HepG2 (cell line): ENCODE measurements at regions not wholly inside any gene's neighbourhood (a gene's known extent, or its start where the extent isn't known, plus 50 kb on each side); places are given as distances from the start of the nearest gene placed in this dataset.

ENCODE experiments used
- ATAC-seq: fragments of 200-7000 bp; cut with Tn5 transposase; 3 replicates; pipeline ENCODE4 v1.9.1; 2020; ENCODE audit warnings: mild to moderate bottlenecking, moderate library complexity
- BruUV-seq: library from RNA; stranded (reverse); fragments of 400-500 nt; replicated peaks from 2 replicates; lab custom pipeline; 2021; lab: Mats Ljungman, UMichigan
- CTCF ChIA-PET: fragments of 300-600 bp; formaldehyde crosslinking; extraction: SDS; loops from one replicate; lab custom pipeline; 2021; ENCODE audit warnings: low total read pairs, inconsistent platforms, low intra/inter-chr PET ratio; lab: Yijun Ruan, JAX
- POLR2A ChIA-PET: fragments of 350-600 bp; sonication (Branson Sonifier 250); formaldehyde crosslinking; loops from one replicate; lab custom pipeline; 2020; ENCODE audit warnings: antibody characterized with exemption, inconsistent platforms; lab: Yijun Ruan, JAX
- DNase-seq: peaks from one replicate; pipeline ENCODE4 v3.0.0-alpha.2; 2015; ENCODE audit warnings: low spot score
- FAIRE-seq: peaks from 3 replicates; lab custom pipeline; 2011; peaks lifted over from hg19 to GRCh38; lab: Jason Lieb, UNC
- H2AFZ ChIP-seq: one replicate; pipeline ENCODE4 v1.6.1; 2011; ENCODE audit warnings: low read length, inconsistent platforms
- H3K27ac ChIP-seq: fragments of 300-600 bp; 3 replicates; pipeline ENCODE4 v1.8.0; 2011; ENCODE audit warnings: mixed run types, mild to moderate bottlenecking, mixed read lengths, low read length, inconsistent platforms; ENCODE audit not compliant: insufficient read depth; ENCODE audit errors: extremely low read length
- H3K27me3 ChIP-seq, 2 experiments: fragments of 200-600 bp in 1 of 2; 2 replicates in 1 of 2; 3 replicates in 1 of 2; pipeline versions ENCODE4 v1.6.0 to v1.8.0; 2011; ENCODE audit warnings: low read length in 2 of 2, mild to moderate bottlenecking in 2 of 2, moderate library complexity in 2 of 2, inconsistent platforms in 1 of 2; ENCODE audit not compliant: insufficient read depth in 2 of 2, control insufficient read depth in 1 of 2
- H3K36me3 ChIP-seq, 2 experiments: fragments of 200-600 bp in 1 of 2; replicated peaks in 1 of 2; 2 replicates in 1 of 2; 3 replicates in 1 of 2; pipeline versions ENCODE4 v1.5.1 to v1.8.0; 2011; ENCODE audit warnings: low read length in 2 of 2, inconsistent platforms in 1 of 2; ENCODE audit not compliant: insufficient read depth in 2 of 2, control insufficient read depth in 1 of 2
- H3K4me1 ChIP-seq: 2 replicates; pipeline ENCODE4 v1.5.1; 2012; ENCODE audit warnings: low read length, inconsistent platforms; ENCODE audit not compliant: insufficient read depth
- H3K4me2 ChIP-seq: 2 replicates; pipeline ENCODE4 v1.6.0; 2011; ENCODE audit warnings: low read depth, low read length, inconsistent platforms
- H3K4me3 ChIP-seq, 3 experiments: fragments of 200-600 bp in 1 of 3; sonication (generic), shearing (Covaris generic) in 1 of 3; replicated peaks in 1 of 3; 2 replicates each; pipeline ENCODE4 v1.5.1; 2011 to 2016; ENCODE audit warnings: low read length in 3 of 3, inconsistent platforms in 2 of 3, low read depth in 2 of 3, mild to moderate bottlenecking in 2 of 3, control low read depth in 1 of 3, mixed read lengths in 1 of 3; ENCODE audit not compliant: insufficient read depth in 1 of 3
- H3K79me2 ChIP-seq: one replicate; pipeline ENCODE4 v1.6.1; 2011; ENCODE audit warnings: low read length, inconsistent platforms; ENCODE audit not compliant: insufficient read depth
- H3K9ac ChIP-seq: 2 replicates; pipeline ENCODE4 v1.6.0; 2011; ENCODE audit warnings: mild to moderate bottlenecking, low read depth, low read length, inconsistent platforms; ENCODE audit not compliant: insufficient read depth
- H3K9me3 ChIP-seq: 2 replicates; pipeline ENCODE4 v1.5.1; 2012; ENCODE audit warnings: mild to moderate bottlenecking, low read length
- H4K20me1 ChIP-seq: 2 replicates; pipeline ENCODE4 v1.6.0; 2011; ENCODE audit warnings: inconsistent platforms, mild to moderate bottlenecking, low read length, moderate library complexity; ENCODE audit not compliant: insufficient read depth
- GATA4 ChIP-seq: sonication (generic); IDR thresholded peaks from 2 replicates; pipeline ENCODE4 v1.6.1; 2016; ENCODE audit warnings: antibody characterized with exemption, low read depth, borderline replicate concordance
- HNF1A ChIP-seq, 2 experiments: sonication (generic) in 1 of 2; formaldehyde crosslinking in 1 of 2; IDR thresholded peaks; 2 replicates each; pipeline versions ENCODE4 v1.4.0 to v1.6.1; 2016 to 2020; ENCODE audit warnings: borderline replicate concordance in 1 of 2, low read depth in 1 of 2, mild to moderate bottlenecking in 1 of 2, missing genetic modification reagents in 1 of 2
- KDM5B ChIP-seq: sonication (generic); formaldehyde crosslinking; IDR thresholded peaks from 2 replicates; pipeline ENCODE4 v1.4.0; 2020; ENCODE audit warnings: missing genetic modification reagents, mild to moderate bottlenecking, borderline replicate concordance
- NFIB ChIP-seq: sonication (generic); formaldehyde crosslinking; IDR thresholded peaks from 2 replicates; pipeline ENCODE4 v1.9.0; 2021; ENCODE audit warnings: missing genetic modification reagents, mild to moderate bottlenecking, borderline replicate concordance
- NFRKB ChIP-seq: fragments of 450-650 bp; IDR thresholded peaks from 2 replicates; pipeline ENCODE4 v1.6.1; 2017
- NRL ChIP-seq: sonication (generic); formaldehyde crosslinking; IDR thresholded peaks from 2 replicates; pipeline ENCODE4 v1.5.0; 2020; ENCODE audit warnings: missing genetic modification reagents, mild to moderate bottlenecking, moderate library complexity, borderline replicate concordance
- ZBTB21 ChIP-seq: sonication (generic); formaldehyde crosslinking; IDR thresholded peaks from 2 replicates; pipeline ENCODE4 v1.4.0; 2020; ENCODE audit warnings: missing genetic modification reagents
- ZNF17 ChIP-seq: sonication (generic); formaldehyde crosslinking; IDR thresholded peaks from 2 replicates; pipeline ENCODE4 v1.5.0; 2020; ENCODE audit warnings: mild to moderate bottlenecking, missing genetic modification reagents
- ZUFSP ChIP-seq: sonication (generic); formaldehyde crosslinking; IDR thresholded peaks from 2 replicates; pipeline ENCODE4 v1.9.0; 2021; ENCODE audit warnings: missing genetic modification reagents, mild to moderate bottlenecking, borderline replicate concordance
- WGBS: methylation state at CpG from one replicate; pipeline ENCODE4 v1.1.6; 2017; ENCODE audit warnings: low lambda C conversion rate; 5-methylcytosine and 5-hydroxymethylcytosine counted together
- in situ Hi-C: cut with HindIII; loops from 2 replicates; pipeline ENCODE4 v1.10.0; 2017; ENCODE audit warnings: low pct_unique_long_range_greater_than_20kb; ENCODE audit not compliant: extremely low pct_ligation_motif_present
- intact Hi-C: fragments of 100-400 bp; cut with micrococcal nuclease; formaldehyde crosslinking; loops from one replicate; pipeline ENCODE4 v1.10.0; 2022; ENCODE audit not compliant: unreplicated experiment

GRCh38 chr1:244137725-244138124 is 86.6 kb downstream of the ZBTB18 start:
- H3K9me3 ChIP-seq = no peaks in the 10 kb centered on the region
- H3K27ac ChIP-seq = no peak overlapping the region
- H3K36me3 ChIP-seq = no peaks in the 10 kb centered on the region
- H3K4me2 ChIP-seq = no peak overlapping the region
- FAIRE-seq (no peak), ATAC-seq (no peak), DNase-seq (no peak)
- CTCF ChIA-PET = no interaction called here
- H3K9ac ChIP-seq = no peak overlapping the region
- no peak overlapping the region for H2AFZ ChIP-seq
- no peaks in the 10 kb centered on the region for H4K20me1 ChIP-seq
- H3K79me2 ChIP-seq = no peaks in the 10 kb centered on the region
- BruUV-seq = no TSS peak
- WGBS = 71% methylated on average over 5 of the region's 6 CpGs
- POLR2A ChIA-PET = no interaction called here
- TF ChIP-seq NRL (no peak), NFIB (CRISPR knock-in tag) (no peak), ZNF17 (CRISPR knock-in tag) (no peak), KDM5B (CRISPR knock-in tag) (no peak), NFRKB (no peak), ZBTB21 (no peak)
- TF ChIP-seq, all 625 proteins: peak for 0
- H3K4me3 ChIP-seq = no peak overlapping the region
- in situ Hi-C loops = no loop called here
- intact Hi-C loops = no loop called here
- no peaks in the 10 kb centered on the region for H3K4me1 ChIP-seq
- H3K27me3 ChIP-seq = no peaks in the 10 kb centered on the region

GRCh38 chr1:244138399-244138798 is 87.3 kb downstream of the ZBTB18 start:
- H2AFZ ChIP-seq = no peak overlapping the region
- no peaks in the 10 kb centered on the region for H3K9me3 ChIP-seq
- intact Hi-C loops (no loop called here), in situ Hi-C loops (no loop called here)
- no peak overlapping the region for H3K9ac ChIP-seq
- no peak overlapping the region for H3K27ac ChIP-seq
- no peaks in the 10 kb centered on the region for H3K36me3 ChIP-seq
- WGBS = 43% methylated on average over 7 of the region's 7 CpGs
- no peak overlapping the region for H3K4me3 ChIP-seq
- no peak for FAIRE-seq
- no peaks in the 10 kb centered on the region for H4K20me1 ChIP-seq
- H3K27me3 ChIP-seq = no peaks in the 10 kb centered on the region
- no peaks in the 10 kb centered on the region for H3K4me1 ChIP-seq
- ATAC-seq = no peak
- CTCF ChIA-PET = no interaction called here
- BruUV-seq = no TSS peak
- H3K4me2 ChIP-seq = no peak overlapping the region
- DNase-seq = no peak
- POLR2A ChIA-PET = no interaction called here
- H3K79me2 ChIP-seq = no peaks in the 10 kb centered on the region
- TF ChIP-seq GATA4 (no peak), ZUFSP (CRISPR knock-in tag) (no peak), HNF1A (IDR thresholded peaks at IDR 0.05; ENCODE audit: low read depth) (no peak), HNF1A (CRISPR knock-in tag; IDR thresholded peaks at IDR 0.05; ENCODE audit: borderline replicate concordance) (no peak)
